ENCODE measurements at regions not wholly inside any gene's neighbourhood (a gene's known extent, or its start where the extent isn't known, plus 50 kb on each side); places are given as distances from the start of the nearest gene placed in this dataset.

DNA sequence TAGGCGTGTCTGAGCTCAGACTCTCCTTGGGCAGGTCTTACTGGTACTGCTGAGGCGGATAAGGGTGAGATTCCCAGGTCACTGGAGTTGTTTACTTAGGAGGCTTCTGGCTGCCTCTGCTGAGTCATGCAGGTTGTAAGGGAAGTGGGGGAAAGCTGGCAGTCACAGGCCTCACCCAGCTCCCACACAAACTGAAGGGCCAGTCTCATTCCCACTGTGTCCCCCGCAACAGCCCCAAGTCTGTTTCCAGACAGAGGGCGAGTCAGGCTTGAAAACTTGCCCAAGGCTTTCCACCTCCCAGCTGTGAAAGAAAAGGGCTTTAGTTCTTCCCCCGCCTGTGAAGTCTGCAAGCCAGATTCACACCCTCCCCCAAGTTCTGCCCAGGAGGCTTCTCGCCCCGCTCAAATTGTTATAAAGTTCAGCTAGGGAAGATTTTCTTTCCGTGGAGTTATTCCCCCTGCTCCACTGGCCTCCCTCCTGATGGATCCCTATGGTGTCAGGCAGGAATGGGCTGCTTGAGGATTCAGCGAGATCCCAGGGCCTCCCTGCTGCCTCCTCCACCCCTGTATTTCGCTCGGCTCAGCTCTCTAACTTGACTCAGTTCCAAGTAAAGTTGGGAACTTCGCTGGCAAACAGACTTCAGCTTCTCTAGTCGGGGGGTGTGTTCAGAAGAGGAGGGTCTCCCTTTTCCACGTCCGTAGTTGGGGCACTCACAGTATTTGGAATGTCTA lies 248.6 kb downstream of the NR4A2 start:
- TF ChIP-seq, protein P1, sequence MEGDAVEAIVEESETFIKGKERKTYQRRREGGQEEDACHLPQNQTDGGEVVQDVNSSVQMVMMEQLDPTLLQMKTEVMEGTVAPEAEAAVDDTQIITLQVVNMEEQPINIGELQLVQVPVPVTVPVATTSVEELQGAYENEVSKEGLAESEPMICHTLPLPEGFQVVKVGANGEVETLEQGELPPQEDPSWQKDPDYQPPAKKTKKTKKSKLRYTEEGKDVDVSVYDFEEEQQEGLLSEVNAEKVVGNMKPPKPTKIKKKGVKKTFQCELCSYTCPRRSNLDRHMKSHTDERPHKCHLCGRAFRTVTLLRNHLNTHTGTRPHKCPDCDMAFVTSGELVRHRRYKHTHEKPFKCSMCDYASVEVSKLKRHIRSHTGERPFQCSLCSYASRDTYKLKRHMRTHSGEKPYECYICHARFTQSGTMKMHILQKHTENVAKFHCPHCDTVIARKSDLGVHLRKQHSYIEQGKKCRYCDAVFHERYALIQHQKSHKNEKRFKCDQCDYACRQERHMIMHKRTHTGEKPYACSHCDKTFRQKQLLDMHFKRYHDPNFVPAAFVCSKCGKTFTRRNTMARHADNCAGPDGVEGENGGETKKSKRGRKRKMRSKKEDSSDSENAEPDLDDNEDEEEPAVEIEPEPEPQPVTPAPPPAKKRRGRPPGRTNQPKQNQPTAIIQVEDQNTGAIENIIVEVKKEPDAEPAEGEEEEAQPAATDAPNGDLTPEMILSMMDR (conservative IDR thresholded peaks at IDR 0.05; ENCODE audit: low read depth, low read length), result no peak
- no peak for TF ChIP-seq RAD21 (IDR thresholded peaks at IDR 0.05; ENCODE audit: low read length)
- TF ChIP-seq, protein P2, sequence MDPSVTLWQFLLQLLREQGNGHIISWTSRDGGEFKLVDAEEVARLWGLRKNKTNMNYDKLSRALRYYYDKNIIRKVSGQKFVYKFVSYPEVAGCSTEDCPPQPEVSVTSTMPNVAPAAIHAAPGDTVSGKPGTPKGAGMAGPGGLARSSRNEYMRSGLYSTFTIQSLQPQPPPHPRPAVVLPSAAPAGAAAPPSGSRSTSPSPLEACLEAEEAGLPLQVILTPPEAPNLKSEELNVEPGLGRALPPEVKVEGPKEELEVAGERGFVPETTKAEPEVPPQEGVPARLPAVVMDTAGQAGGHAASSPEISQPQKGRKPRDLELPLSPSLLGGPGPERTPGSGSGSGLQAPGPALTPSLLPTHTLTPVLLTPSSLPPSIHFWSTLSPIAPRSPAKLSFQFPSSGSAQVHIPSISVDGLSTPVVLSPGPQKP (IDR thresholded peaks at IDR 0.05; ENCODE audit: borderline replicate concordance, low read depth, low read length), result no peak
- TF ChIP-seq POLR2A (IDR thresholded peaks at IDR 0.05; ENCODE audit: low read depth, low read length), result no peak
- TF ChIP-seq BHLHE40 (IDR thresholded peaks at IDR 0.05; ENCODE audit: low read depth, low read length), result no peak
- TF ChIP-seq CEBPB (IDR thresholded peaks at IDR 0.05; ENCODE audit: low read depth, low read length), result no peak
- no peak for TF ChIP-seq MXI1 (IDR thresholded peaks at IDR 0.05; ENCODE audit: borderline replicate concordance, low read depth, low read length)
- TF ChIP-seq FOS (IDR thresholded peaks at IDR 0.05; ENCODE audit: low read depth, low read length), result no peak
- TF ChIP-seq RFX5 (IDR thresholded peaks at IDR 0.05; ENCODE audit: low read depth, low read length), result no peak
- no peak for TF ChIP-seq SMC3 (IDR thresholded peaks at IDR 0.05; ENCODE audit: low read depth, low read length)
- TF ChIP-seq NFE2L2 (IDR thresholded peaks at IDR 0.05; ENCODE audit: low read depth, low read length), result no peak
- TF ChIP-seq MAZ (IDR thresholded peaks at IDR 0.05; ENCODE audit: borderline replicate concordance, low read depth, low read length), result no peak

Measured in IMR-90 (cell line).